Bronchial epithelial cell (primary cell): ENCODE measurements at regions not wholly inside any gene's neighbourhood (a gene's known extent, or its start where the extent isn't known, plus 50 kb on each side); places are given as distances from the start of the nearest gene placed in this dataset.
A peak's percentile ranks its signal among the peaks of the same experiment; 100 is the strongest.
"Not testable (repeated sequence)": the region's sequence is repeated elsewhere in the genome, so short reads cannot be mapped to it uniquely, and the experiment has no call there.

Experiments used
- DNase-seq: peaks from one replicate; pipeline ENCODE4 v3.0.0-alpha.2; 2010; ENCODE audit warnings: low read depth
- FAIRE-seq: peaks from 2 replicates; lab custom pipeline; 2011; peaks lifted over from hg19 to GRCh38; lab: Jason Lieb, UNC
- H3K27me3 ChIP-seq: 2 replicates; pipeline ENCODE4 v1.5.1; 2011; ENCODE audit warnings: low read length; ENCODE audit not compliant: control insufficient read depth, insufficient read depth
- H3K36me3 ChIP-seq: 2 replicates; pipeline ENCODE4 v1.5.1; 2011; ENCODE audit warnings: low read length; ENCODE audit not compliant: control insufficient read depth, insufficient read depth
- H3K4me3 ChIP-seq: 2 replicates; pipeline ENCODE4 v1.5.1; 2011; ENCODE audit warnings: mild to moderate bottlenecking, low read depth, low read length, control low read depth
- CTCF ChIP-seq: IDR thresholded peaks from 2 replicates; pipeline ENCODE4 v1.5.1; 2011; ENCODE audit warnings: mild to moderate bottlenecking, moderate library complexity, low read length, control low read depth, inconsistent platforms; ENCODE audit not compliant: insufficient read depth, severe bottlenecking

GRCh38 chr10:8677642-8678041 is 623.2 kb downstream of the GATA3 start:
- Histone ChIP-seq H3K27me3 (no peaks in the 10 kb centered on the region), H3K36me3 (no peaks in the 10 kb centered on the region), H3K4me3 (no peak overlapping the region)
- no peak for DNase-seq
- FAIRE-seq: no peak
- TF ChIP-seq CTCF: no peak

GRCh38 chr10:8684916-8685315 is 630.4 kb downstream of the GATA3 start:
- DNase-seq, H3K4me3 ChIP-seq, H3K27me3 ChIP-seq, H3K36me3 ChIP-seq, FAIRE-seq: not testable (repeated sequence)

GRCh38 chr10:8688881-8689280 is 634.4 kb downstream of the GATA3 start:
- FAIRE-seq: no peak
- Histone ChIP-seq H3K4me3 (no peak overlapping the region), H3K36me3 (no peaks in the 10 kb centered on the region), H3K27me3 (no peaks in the 10 kb centered on the region)
- TF ChIP-seq CTCF: no peak
- DNase-seq: no peak

- Histone ChIP-seq H3K27me3 (no peaks in the 10 kb centered on the region), H3K36me3 (no peaks in the 10 kb centered on the region), H3K4me3 (no peak overlapping the region)
- FAIRE-seq (no peak), DNase-seq (peak; percentile 59)
- TF ChIP-seq CTCF: no peak
Measured at GRCh38 chr10:8691498-8692017, 637.1 kb downstream of the GATA3 start.

- not testable (repeated sequence) for FAIRE-seq
Measured at GRCh38 chr10:8693635-8694034, 639.1 kb downstream of the GATA3 start.

GRCh38 chr10:8696746-8697145 is 642.3 kb downstream of the GATA3 start:
- H3K36me3 ChIP-seq: no peaks in the 10 kb centered on the region
- FAIRE-seq: no peak
- H3K4me3 ChIP-seq: no peak overlapping the region
- no peak for TF ChIP-seq CTCF
- DNase-seq: no peak
- no peaks in the 10 kb centered on the region for H3K27me3 ChIP-seq

More at GRCh38 chr10:8693635-8694034, 639.1 kb downstream of the GATA3 start:
- H3K4me3 ChIP-seq, H3K27me3 ChIP-seq, DNase-seq, H3K36me3 ChIP-seq: not testable (repeated sequence)

GRCh38 chr10:8700689-8701088 is 646.2 kb downstream of the GATA3 start:
- Histone ChIP-seq H3K36me3 (no peaks in the 10 kb centered on the region), H3K27me3 (no peaks in the 10 kb centered on the region), H3K4me3 (no peak overlapping the region)
- no peak for TF ChIP-seq CTCF
- FAIRE-seq: no peak
- DNase-seq: no peak
